ENCODE measurements at regions not wholly inside any gene's neighbourhood (a gene's known extent, or its start where the extent isn't known, plus 50 kb on each side); places are given as distances from the start of the nearest gene placed in this dataset.
A peak's percentile ranks its signal among the peaks of the same experiment; 100 is the strongest.

DNA sequence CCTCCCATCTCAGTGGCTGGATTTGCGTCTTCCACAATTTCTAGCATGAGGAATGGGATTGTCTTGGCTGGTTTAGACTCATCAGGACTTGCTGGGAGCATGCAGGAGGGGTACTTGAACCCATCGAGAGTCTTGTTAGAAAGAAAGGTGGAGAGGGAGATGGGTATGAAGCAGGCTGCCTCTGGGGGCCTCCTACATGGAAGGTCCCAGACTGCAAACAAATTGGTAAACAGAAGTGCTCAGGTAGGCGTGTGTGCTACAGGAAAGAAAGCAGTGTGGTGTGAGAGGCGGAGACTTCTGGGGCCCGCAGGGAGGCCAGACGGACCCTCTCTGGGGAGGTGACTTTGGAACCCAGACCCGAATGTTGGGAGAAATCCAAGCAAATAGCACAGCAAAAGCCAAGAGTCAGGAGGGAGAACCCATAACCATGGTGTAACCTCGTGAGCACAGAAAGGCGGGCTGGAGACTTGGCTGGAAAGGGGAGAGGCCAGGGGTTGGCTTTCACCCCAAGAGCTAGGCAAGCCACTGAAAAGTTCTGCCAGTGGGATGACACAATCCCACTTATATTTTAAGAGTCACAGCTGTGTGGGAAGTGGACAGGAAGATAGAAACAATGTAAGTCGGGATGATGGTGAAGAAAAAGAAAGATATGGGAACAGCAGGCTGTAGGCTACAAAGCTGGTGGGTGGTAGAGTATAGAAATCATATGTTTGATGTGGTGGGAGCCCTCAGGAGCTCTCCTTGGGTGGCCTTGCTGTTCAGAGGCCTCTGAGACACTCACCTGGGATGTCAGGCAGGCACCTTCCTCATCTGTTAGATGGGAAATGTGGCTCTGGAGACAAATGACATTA, 130.1 kb upstream of the PRR20G start:
- H3K9me3 ChIP-seq (ENCODE audit: low read length): no peaks in the 10 kb centered on the region
- H3K27me3 ChIP-seq (ENCODE audit: insufficient read depth, low read depth, low read length): no peaks in the 10 kb centered on the region
- no peaks in the 10 kb centered on the region for H4K20me1 ChIP-seq (ENCODE audit: insufficient read depth)
- no peak overlapping the region for H3K9ac ChIP-seq (ENCODE audit: low read length)
- no peaks in the 10 kb centered on the region for H3F3A ChIP-seq (ENCODE audit: insufficient read depth, low read length, poor library complexity, severe bottlenecking)
- H3K27ac ChIP-seq (ENCODE audit: low read length): peak overlapping the region; percentile 29
- H3K9me2 ChIP-seq (ENCODE audit: insufficient read depth, low read length): no peaks in the 10 kb centered on the region
- H3K79me2 ChIP-seq (replicated peaks; ENCODE audit: insufficient read depth, low read length): no peaks in the 10 kb centered on the region
- TF ChIP-seq CTCF (IDR thresholded peaks at IDR 0.05; ENCODE audit: poor library complexity, severe bottlenecking): no peak
- TF ChIP-seq MXI1 (conservative IDR thresholded peaks at IDR 0.05; ENCODE audit: poor library complexity, severe bottlenecking): no peak
- TF ChIP-seq SMC3 (conservative IDR thresholded peaks at IDR 0.05; ENCODE audit: poor library complexity): no peak
- no peak for TF ChIP-seq RAD21 (conservative IDR thresholded peaks at IDR 0.05)
- no peak for TF ChIP-seq EZH2 (IDR thresholded peaks at IDR 0.05; ENCODE audit: borderline replicate concordance, insufficient read depth, low read length, poor library complexity, severe bottlenecking)
- no peak for TF ChIP-seq POLR2AphosphoS5 (IDR thresholded peaks at IDR 0.05)
- TF ChIP-seq EP300 (conservative IDR thresholded peaks at IDR 0.05; ENCODE audit: poor library complexity, severe bottlenecking): no peak
- TF ChIP-seq REST (IDR thresholded peaks at IDR 0.05; ENCODE audit: borderline replicate concordance): no peak
- TF ChIP-seq TAF1 (IDR thresholded peaks at IDR 0.05; ENCODE audit: low read depth): no peak
- H3K4me2 ChIP-seq (ENCODE audit: low read length): no peak overlapping the region
- no peaks in the 10 kb centered on the region for H3K36me3 ChIP-seq (ENCODE audit: insufficient read depth, low read length)
- no peak overlapping the region for H2AFZ ChIP-seq (ENCODE audit: low read depth, low read length)
- no peak overlapping the region for H3K4me3 ChIP-seq (ENCODE audit: low read length)

DNA sequence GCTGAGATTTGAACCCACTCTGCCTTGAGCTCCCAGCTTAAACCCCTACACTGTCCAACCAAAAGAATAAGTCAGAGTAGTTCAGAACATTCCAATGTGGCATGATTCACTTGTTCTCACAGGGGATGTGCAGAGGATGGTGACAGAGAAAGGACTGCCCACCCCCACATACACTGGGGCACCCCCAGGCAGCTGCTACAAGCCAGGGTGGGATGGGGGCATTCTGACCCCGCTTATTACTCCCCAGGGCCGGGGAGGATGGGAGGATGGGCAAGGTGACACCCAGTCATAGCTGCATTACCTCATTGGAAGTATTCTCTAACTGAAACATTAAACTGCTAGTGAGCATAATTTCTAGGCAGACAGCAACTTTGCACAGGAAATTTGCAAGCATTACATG, 126.0 kb upstream of the PRR20G start:
- Histone ChIP-seq H3K79me2 (replicated peaks; ENCODE audit: insufficient read depth, low read length) (no peaks in the 10 kb centered on the region), H3K9ac (ENCODE audit: low read length) (no peak overlapping the region), H3K27me3 (ENCODE audit: insufficient read depth, low read depth, low read length) (no peaks in the 10 kb centered on the region), H3K9me3 (ENCODE audit: low read length) (no peaks in the 10 kb centered on the region), H3K4me3 (ENCODE audit: low read length) (no peak overlapping the region), H4K20me1 (ENCODE audit: insufficient read depth) (no peaks in the 10 kb centered on the region), H3F3A (ENCODE audit: insufficient read depth, low read length, poor library complexity, severe bottlenecking) (no peaks in the 10 kb centered on the region), H2AFZ (ENCODE audit: low read depth, low read length) (no peak overlapping the region), H3K4me2 (ENCODE audit: low read length) (no peak overlapping the region), H3K27ac (ENCODE audit: low read length) (no peak overlapping the region), H3K36me3 (ENCODE audit: insufficient read depth, low read length) (no peaks in the 10 kb centered on the region), H3K9me2 (ENCODE audit: insufficient read depth, low read length) (no peaks in the 10 kb centered on the region)
- TF ChIP-seq POLR2AphosphoS5 (IDR thresholded peaks at IDR 0.05): no peak
- no peak for TF ChIP-seq SMC3 (conservative IDR thresholded peaks at IDR 0.05; ENCODE audit: poor library complexity)
- TF ChIP-seq MXI1 (conservative IDR thresholded peaks at IDR 0.05; ENCODE audit: poor library complexity, severe bottlenecking): no peak
- no peak for TF ChIP-seq EZH2 (IDR thresholded peaks at IDR 0.05; ENCODE audit: borderline replicate concordance, insufficient read depth, low read length, poor library complexity, severe bottlenecking)
- no peak for TF ChIP-seq CTCF (IDR thresholded peaks at IDR 0.05; ENCODE audit: poor library complexity, severe bottlenecking)

Data from neural cell (in vitro differentiated cells).